PC-3 (cell line): ENCODE measurements at regions not wholly inside any gene's neighbourhood (a gene's known extent, or its start where the extent isn't known, plus 50 kb on each side); places are given as distances from the start of the nearest gene placed in this dataset.
"Not testable (repeated sequence)": the region's sequence is repeated elsewhere in the genome, so short reads cannot be mapped to it uniquely, and the experiment has no call there.

Source experiments
- ATAC-seq: fragments of 200-7000 bp; cut with Tn5 transposase; 2 replicates; pipeline ENCODE4 v1.9.1; 2020; ENCODE audit warnings: mild to moderate bottlenecking, moderate library complexity
- BruUV-seq: library from RNA; stranded (reverse); fragments of 400-500 nt; replicated peaks from 2 replicates; lab custom pipeline; 2021; lab: Mats Ljungman, UMichigan
- CTCF ChIA-PET: fragments of 300-600 bp; sonication (Branson Sonifier 250); formaldehyde crosslinking; loops from one replicate; lab custom pipeline; 2022; ENCODE audit warnings: antibody characterized with exemption; lab: Charles Lee
- POLR2A ChIA-PET: fragments of 300-600 bp; sonication (Branson Sonifier 250); formaldehyde crosslinking; loops from one replicate; lab custom pipeline; 2022; ENCODE audit warnings: antibody characterized with exemption; ENCODE audit not compliant: unreplicated experiment; lab: Charles Lee
- DNase-seq: peaks from one replicate; pipeline ENCODE4 v3.0.0-alpha.2; 2015
- H2AFZ ChIP-seq: fragments of 300-600 bp; sonication (generic); 2 replicates; pipeline ENCODE4 v1.6.0; 2016; ENCODE audit warnings: antibody characterized with exemption, low read length
- H3F3A ChIP-seq: fragments of 300-600 bp; sonication (generic); one replicate; pipeline ENCODE4 v1.6.0; 2017; ENCODE audit warnings: antibody characterized with exemption, low read length, control low read depth, mild to moderate bottlenecking; ENCODE audit not compliant: unreplicated experiment
- H3K27ac ChIP-seq: fragments of 300-600 bp; sonication (generic); 2 replicates; pipeline ENCODE4 v1.5.1; 2016; ENCODE audit warnings: mild to moderate bottlenecking, low read length
- H3K27me3 ChIP-seq: fragments of 300-600 bp; sonication (generic); 2 replicates; pipeline ENCODE4 v1.6.1; 2016; ENCODE audit warnings: low read length, mixed read lengths
- H3K36me3 ChIP-seq: fragments of 300-600 bp; sonication (generic); 2 replicates; pipeline ENCODE4 v1.6.1; 2016; ENCODE audit warnings: low read depth, mixed run types, low read length, mixed read lengths
- H3K4me1 ChIP-seq: fragments of 300-600 bp; sonication (generic); 2 replicates; pipeline ENCODE4 v1.5.1; 2016; ENCODE audit warnings: low read length; ENCODE audit not compliant: insufficient read depth
- H3K4me2 ChIP-seq: fragments of 300-600 bp; sonication (generic); 2 replicates; pipeline ENCODE4 v1.6.0; 2016; ENCODE audit warnings: low read length
- H3K4me3 ChIP-seq: fragments of 300-600 bp; sonication (generic); 2 replicates; pipeline ENCODE4 v1.5.1; 2016; ENCODE audit warnings: mild to moderate bottlenecking, low read length, mixed read lengths
- H3K79me2 ChIP-seq: fragments of 300-600 bp; sonication (generic); 2 replicates; pipeline ENCODE4 v1.6.1; 2017; ENCODE audit warnings: low read length, mixed read lengths
- H3K9ac ChIP-seq: fragments of 300-600 bp; sonication (generic); 2 replicates; pipeline ENCODE4 v1.6.0; 2016; ENCODE audit warnings: mild to moderate bottlenecking, low read length
- H3K9me2 ChIP-seq: fragments of 300-600 bp; sonication (generic); replicated peaks from 2 replicates; pipeline ENCODE4 v1.6.1; 2016; ENCODE audit warnings: mixed run types, low read length, mixed read lengths
- H3K9me3 ChIP-seq: fragments of 300-600 bp; sonication (generic); 2 replicates; pipeline ENCODE4 v1.6.1; 2016; ENCODE audit warnings: low read length, mixed read lengths
- H4K20me1 ChIP-seq: fragments of 300-600 bp; sonication (generic); 2 replicates; pipeline ENCODE4 v1.6.1; 2016; ENCODE audit warnings: low read length, mixed read lengths
- EZH2 ChIP-seq: fragments of 300-600 bp; sonication (generic); IDR thresholded peaks from one replicate; pipeline ENCODE4 v1.6.1; 2017; ENCODE audit warnings: antibody characterized with exemption, mild to moderate bottlenecking, low read length; ENCODE audit not compliant: unreplicated experiment
- EZH2phosphoT487 ChIP-seq: fragments of 300-600 bp; sonication (generic); IDR thresholded peaks from 2 replicates; pipeline ENCODE4 v1.6.1; 2018; ENCODE audit warnings: mild to moderate bottlenecking, antibody characterized with exemption, low read length, borderline replicate concordance
- intact Hi-C: fragments of 100-400 bp; cut with micrococcal nuclease; formaldehyde crosslinking; loops from 2 replicates; pipeline ENCODE4 v1.9.0; 2023
- TF ChIP-seq, protein P1 (sequence below): fragments of 300-600 bp; sonication (generic); conservative IDR thresholded peaks from 2 replicates; pipeline ENCODE4 v1.5.1; 2017; ENCODE audit warnings: antibody characterized with exemption, low read depth, mild to moderate bottlenecking, low read length

DNA sequence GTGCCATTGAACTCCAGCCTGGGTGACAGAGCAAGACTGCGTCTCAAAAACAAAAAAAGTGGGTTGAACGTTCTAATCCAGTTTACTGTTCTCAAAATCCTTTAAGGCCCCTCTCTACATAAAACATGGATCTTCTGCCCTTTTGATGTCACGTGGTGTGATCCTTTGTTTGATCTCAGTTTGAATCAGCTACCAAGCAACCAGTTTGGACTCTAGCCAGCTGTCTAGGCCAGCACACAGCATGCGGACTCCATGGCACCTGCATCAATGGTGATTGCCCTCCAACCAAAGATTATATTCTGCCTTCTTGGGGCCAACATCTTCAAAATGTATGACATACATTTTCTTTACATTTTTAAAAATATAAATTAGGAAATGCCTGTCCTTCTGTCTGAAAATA is 365.4 kb downstream of the NDFIP2 start:
- no peaks in the 10 kb centered on the region for H3K9me2 ChIP-seq
- TF ChIP-seq EZH2 (no peak), EZH2phosphoT487 (no peak)
- TF ChIP-seq, protein P1, sequence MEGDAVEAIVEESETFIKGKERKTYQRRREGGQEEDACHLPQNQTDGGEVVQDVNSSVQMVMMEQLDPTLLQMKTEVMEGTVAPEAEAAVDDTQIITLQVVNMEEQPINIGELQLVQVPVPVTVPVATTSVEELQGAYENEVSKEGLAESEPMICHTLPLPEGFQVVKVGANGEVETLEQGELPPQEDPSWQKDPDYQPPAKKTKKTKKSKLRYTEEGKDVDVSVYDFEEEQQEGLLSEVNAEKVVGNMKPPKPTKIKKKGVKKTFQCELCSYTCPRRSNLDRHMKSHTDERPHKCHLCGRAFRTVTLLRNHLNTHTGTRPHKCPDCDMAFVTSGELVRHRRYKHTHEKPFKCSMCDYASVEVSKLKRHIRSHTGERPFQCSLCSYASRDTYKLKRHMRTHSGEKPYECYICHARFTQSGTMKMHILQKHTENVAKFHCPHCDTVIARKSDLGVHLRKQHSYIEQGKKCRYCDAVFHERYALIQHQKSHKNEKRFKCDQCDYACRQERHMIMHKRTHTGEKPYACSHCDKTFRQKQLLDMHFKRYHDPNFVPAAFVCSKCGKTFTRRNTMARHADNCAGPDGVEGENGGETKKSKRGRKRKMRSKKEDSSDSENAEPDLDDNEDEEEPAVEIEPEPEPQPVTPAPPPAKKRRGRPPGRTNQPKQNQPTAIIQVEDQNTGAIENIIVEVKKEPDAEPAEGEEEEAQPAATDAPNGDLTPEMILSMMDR, result no peak
- POLR2A ChIA-PET, result no interaction called here
- H3K79me2 ChIP-seq, result no peaks in the 10 kb centered on the region
- no peak overlapping the region for H3K9ac ChIP-seq
- DNase-seq (no peak), ATAC-seq (no peak)
- no peaks in the 10 kb centered on the region for H3F3A ChIP-seq
- no TSS peak for BruUV-seq
- no peaks in the 10 kb centered on the region for H3K36me3 ChIP-seq
- H3K4me3 ChIP-seq, result no peak overlapping the region
- H3K4me1 ChIP-seq, result peaks cover 12% of the 10 kb centered on the region
- no peak overlapping the region for H3K4me2 ChIP-seq
- no peaks in the 10 kb centered on the region for H4K20me1 ChIP-seq
- H3K27me3 ChIP-seq, result no peaks in the 10 kb centered on the region
- CTCF ChIA-PET, result no interaction called here
- intact Hi-C loops, result no loop called here
- H3K9me3 ChIP-seq, result no peaks in the 10 kb centered on the region
- H2AFZ ChIP-seq, result no peak overlapping the region
- no peak overlapping the region for H3K27ac ChIP-seq

DNA sequence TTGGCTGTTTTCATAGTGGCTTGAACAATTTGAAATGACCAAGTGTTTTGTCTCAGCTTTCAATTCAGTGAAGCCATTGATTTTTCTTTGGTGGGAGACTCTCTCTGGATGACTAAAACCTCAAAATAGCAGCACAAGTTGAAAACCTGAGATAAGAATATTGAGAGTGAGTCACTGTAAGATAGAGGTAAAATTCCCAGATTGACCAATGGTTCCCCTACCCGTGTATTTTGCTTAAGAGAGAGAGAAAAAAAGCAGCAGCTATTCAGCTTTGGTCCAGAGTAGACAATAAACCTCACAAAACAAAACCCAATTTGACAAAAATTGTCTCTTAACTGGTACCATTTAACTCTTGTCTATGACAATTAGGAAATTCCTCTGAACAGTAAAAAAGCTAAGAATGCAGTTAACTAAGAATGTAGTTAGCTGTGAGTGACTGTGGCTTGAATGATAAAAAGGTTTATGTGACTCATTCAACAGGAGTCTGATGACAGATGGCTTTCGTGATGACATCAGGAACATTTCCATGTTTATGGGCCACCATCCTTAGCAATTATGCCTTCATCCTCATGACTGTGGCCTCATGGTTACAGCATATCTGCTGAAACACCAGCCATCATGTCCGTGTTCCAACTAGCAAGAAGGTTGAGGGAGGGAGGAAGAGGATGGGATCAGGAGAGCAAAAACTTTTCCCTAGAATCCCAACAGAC is 356.9 kb downstream of the NDFIP2 start:
- BruUV-seq, result no TSS peak
- Histone ChIP-seq H3K79me2 (no peaks in the 10 kb centered on the region), H4K20me1 (no peaks in the 10 kb centered on the region), H3K9me2 (no peaks in the 10 kb centered on the region), H3K9ac (no peak overlapping the region), H3K9me3 (no peaks in the 10 kb centered on the region), H3K4me1 (no peaks in the 10 kb centered on the region; the same call in 1 of the 2 replicates), H3K36me3 (no peaks in the 10 kb centered on the region), H3K27me3 (no peaks in the 10 kb centered on the region), H3K4me3 (no peak overlapping the region), H3F3A (no peaks in the 10 kb centered on the region), H3K4me2 (no peak overlapping the region), H3K27ac (no peak overlapping the region), H2AFZ (no peak overlapping the region)
- TF ChIP-seq EZH2phosphoT487 (no peak), EZH2 (no peak)
- TF ChIP-seq, protein P1, result no peak
- DNase-seq (peak; percentile 17), ATAC-seq (no peak)
- ChIA-PET CTCF (no interaction called here), POLR2A (no interaction called here)
- intact Hi-C loops, result no loop called here

DNA sequence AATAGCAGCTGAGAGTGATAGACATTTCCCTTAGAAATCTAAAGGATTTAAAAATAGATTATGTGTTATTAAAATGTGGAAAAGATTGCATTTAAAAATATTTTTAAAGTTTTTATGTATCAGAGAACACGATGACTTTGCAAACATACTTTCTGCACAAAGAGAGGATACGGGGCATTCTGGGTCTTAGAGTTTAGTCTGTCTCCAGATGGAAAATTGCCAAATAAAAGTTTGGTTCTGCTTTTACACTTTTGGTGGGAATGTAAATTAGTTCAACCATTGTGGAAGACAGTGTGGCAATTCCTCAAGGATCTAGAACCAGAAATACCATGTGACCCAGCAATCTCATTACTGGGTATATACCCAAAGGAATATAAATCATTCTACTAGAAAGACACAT is 355.2 kb downstream of the NDFIP2 start:
- CTCF ChIA-PET, H4K20me1 ChIP-seq, H3K79me2 ChIP-seq, H2AFZ ChIP-seq, H3K36me3 ChIP-seq, H3K9ac ChIP-seq, H3K4me1 ChIP-seq, ATAC-seq, DNase-seq, H3K9me2 ChIP-seq, H3K9me3 ChIP-seq, H3F3A ChIP-seq, H3K27ac ChIP-seq, BruUV-seq, H3K4me2 ChIP-seq, H3K27me3 ChIP-seq, H3K4me3 ChIP-seq, intact Hi-C loops, POLR2A ChIA-PET: not testable (repeated sequence)
